ENCODE measurements at regions not wholly inside any gene's neighbourhood (a gene's known extent, or its start where the extent isn't known, plus 50 kb on each side); places are given as distances from the start of the nearest gene placed in this dataset.

DNA sequence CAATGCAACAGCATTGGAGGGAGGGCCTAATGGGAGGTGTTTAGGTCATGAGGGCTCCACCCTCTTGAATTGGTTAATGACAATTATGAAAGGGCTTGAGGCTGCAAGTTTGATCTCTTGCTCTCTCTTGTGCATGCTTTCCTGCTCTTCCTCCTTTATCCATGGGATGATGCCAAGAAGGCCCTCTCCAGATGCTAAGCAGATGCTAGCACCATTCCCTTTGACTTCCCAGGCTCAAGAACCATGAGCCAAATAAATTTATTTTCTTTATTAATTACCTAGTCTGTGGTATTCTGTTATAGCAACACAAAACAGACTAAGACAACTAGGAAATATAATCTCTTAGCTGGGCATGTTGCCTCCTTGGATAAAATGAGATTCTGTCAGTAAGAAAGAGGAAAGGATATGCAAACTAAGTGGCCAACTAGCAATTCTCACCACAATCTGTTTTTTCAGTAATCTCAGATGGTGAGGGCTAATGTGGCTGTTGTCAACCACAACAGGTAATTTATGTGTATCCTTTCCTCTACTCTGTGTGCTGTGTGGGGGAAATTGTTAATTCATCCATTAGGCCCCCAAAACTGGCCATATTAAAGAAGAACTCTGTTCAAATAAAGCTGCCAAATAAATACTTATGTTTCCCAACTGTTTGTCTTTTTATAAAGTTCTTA is 269.1 kb upstream of the CD180 start:
- TF ChIP-seq POU2F2 (IDR thresholded peaks at IDR 0.05; ENCODE audit: borderline replicate concordance, low read depth, low read length) (no peak), GABPA (IDR thresholded peaks at IDR 0.05; ENCODE audit: low read depth) (no peak), RUNX3 (IDR thresholded peaks at IDR 0.05; ENCODE audit: low read length) (peak; percentile 44), BHLHE40 (IDR thresholded peaks at IDR 0.05; ENCODE audit: borderline replicate concordance in 1 of 2, low read depth in 2 of 2, low read length in 1 of 2) (no peak), HDAC2 (IDR thresholded peaks at IDR 0.05) (no peak), EED (IDR thresholded peaks at IDR 0.05; ENCODE audit: low read depth) (no peak), POLR2AphosphoS2 (IDR thresholded peaks at IDR 0.05; ENCODE audit: low read depth, low read length) (no peak)
- TF ChIP-seq, protein P1, sequence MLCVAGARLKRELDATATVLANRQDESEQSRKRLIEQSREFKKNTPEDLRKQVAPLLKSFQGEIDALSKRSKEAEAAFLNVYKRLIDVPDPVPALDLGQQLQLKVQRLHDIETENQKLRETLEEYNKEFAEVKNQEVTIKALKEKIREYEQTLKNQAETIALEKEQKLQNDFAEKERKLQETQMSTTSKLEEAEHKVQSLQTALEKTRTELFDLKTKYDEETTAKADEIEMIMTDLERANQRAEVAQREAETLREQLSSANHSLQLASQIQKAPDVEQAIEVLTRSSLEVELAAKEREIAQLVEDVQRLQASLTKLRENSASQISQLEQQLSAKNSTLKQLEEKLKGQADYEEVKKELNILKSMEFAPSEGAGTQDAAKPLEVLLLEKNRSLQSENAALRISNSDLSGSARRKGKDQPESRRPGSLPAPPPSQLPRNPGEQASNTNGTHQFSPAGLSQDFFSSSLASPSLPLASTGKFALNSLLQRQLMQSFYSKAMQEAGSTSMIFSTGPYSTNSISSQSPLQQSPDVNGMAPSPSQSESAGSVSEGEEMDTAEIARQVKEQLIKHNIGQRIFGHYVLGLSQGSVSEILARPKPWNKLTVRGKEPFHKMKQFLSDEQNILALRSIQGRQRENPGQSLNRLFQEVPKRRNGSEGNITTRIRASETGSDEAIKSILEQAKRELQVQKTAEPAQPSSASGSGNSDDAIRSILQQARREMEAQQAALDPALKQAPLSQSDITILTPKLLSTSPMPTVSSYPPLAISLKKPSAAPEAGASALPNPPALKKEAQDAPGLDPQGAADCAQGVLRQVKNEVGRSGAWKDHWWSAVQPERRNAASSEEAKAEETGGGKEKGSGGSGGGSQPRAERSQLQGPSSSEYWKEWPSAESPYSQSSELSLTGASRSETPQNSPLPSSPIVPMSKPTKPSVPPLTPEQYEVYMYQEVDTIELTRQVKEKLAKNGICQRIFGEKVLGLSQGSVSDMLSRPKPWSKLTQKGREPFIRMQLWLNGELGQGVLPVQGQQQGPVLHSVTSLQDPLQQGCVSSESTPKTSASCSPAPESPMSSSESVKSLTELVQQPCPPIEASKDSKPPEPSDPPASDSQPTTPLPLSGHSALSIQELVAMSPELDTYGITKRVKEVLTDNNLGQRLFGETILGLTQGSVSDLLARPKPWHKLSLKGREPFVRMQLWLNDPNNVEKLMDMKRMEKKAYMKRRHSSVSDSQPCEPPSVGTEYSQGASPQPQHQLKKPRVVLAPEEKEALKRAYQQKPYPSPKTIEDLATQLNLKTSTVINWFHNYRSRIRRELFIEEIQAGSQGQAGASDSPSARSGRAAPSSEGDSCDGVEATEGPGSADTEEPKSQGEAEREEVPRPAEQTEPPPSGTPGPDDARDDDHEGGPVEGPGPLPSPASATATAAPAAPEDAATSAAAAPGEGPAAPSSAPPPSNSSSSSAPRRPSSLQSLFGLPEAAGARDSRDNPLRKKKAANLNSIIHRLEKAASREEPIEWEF (IDR thresholded peaks at IDR 0.05; ENCODE audit: insufficient replicate concordance, low read depth, low read length), result no peak
- TF ChIP-seq, protein P2, sequence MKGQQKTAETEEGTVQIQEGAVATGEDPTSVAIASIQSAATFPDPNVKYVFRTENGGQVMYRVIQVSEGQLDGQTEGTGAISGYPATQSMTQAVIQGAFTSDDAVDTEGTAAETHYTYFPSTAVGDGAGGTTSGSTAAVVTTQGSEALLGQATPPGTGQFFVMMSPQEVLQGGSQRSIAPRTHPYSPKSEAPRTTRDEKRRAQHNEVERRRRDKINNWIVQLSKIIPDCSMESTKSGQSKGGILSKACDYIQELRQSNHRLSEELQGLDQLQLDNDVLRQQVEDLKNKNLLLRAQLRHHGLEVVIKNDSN (IDR thresholded peaks at IDR 0.05; ENCODE audit: borderline replicate concordance, extremely low read length, insufficient read depth, low read depth, low read length), result no peak
- ChIA-PET RAD21 (ENCODE audit: unreplicated experiment) (no interaction called here), POLR2A (interaction anchor here (0.6 kb wide), 1 partner anchor 773 kb away, joined by 3 read pairs; no protein-coding TSS in a partner anchor), SMC1A (ENCODE audit: uncharacterized antibody, unreplicated experiment) (interaction anchor here (0.7 kb wide), 1 partner anchor 90 kb away, joined by 4 read pairs; no protein-coding TSS in a partner anchor), CTCF (no interaction called here)
- Histone ChIP-seq H3K9me3 (replicated peaks; ENCODE audit: control insufficient read depth, insufficient read depth, low read length) (no peaks in the 10 kb centered on the region; the same call in 2 of the 3 replicates), H3K36me3 (ENCODE audit: control insufficient read depth in 2 of 2, insufficient read depth in 2 of 2, low read length in 1 of 2) (no peaks in the 10 kb centered on the region), H3K4me3 (no peak overlapping the region), H2AFZ (ENCODE audit: control insufficient read depth, low read depth, low read length) (no peak overlapping the region), H3K27ac (ENCODE audit: control insufficient read depth, insufficient read depth) (no peak overlapping the region), H4K20me1 (ENCODE audit: control insufficient read depth, insufficient read depth) (no peaks in the 10 kb centered on the region), H3K4me1 (ENCODE audit: control insufficient read depth, insufficient read depth, low read length) (no peaks in the 10 kb centered on the region), H3K79me2 (ENCODE audit: control insufficient read depth, insufficient read depth, low read length) (no peaks in the 10 kb centered on the region), H3K27me3 (replicated peaks in 1 of 2; ENCODE audit: control insufficient read depth in 2 of 2, insufficient read depth in 2 of 2, low read length in 1 of 2) (no peaks in the 10 kb centered on the region), H3K9ac (ENCODE audit: control insufficient read depth, insufficient read depth, low read length) (no peak overlapping the region), H3K4me2 (ENCODE audit: control insufficient read depth, insufficient read depth) (no peak overlapping the region)
- intact Hi-C loops (cut with micrococcal nuclease; ENCODE audit: unreplicated experiment), result no loop called here
- FAIRE-seq (no peak), DNase-seq (ENCODE audit: low read depth, low spot score) (peak; percentile 32), ATAC-seq (peak; percentile 76)
- BruUV-seq (replicated peaks), result no TSS peak
- in situ Hi-C loops (cut with MboI), result no loop called here
